ENCODE measurements at regions not wholly inside any gene's neighbourhood (a gene's known extent, or its start where the extent isn't known, plus 50 kb on each side); places are given as distances from the start of the nearest gene placed in this dataset.
"Not testable (repeated sequence)": the region's sequence is repeated elsewhere in the genome, so short reads cannot be mapped to it uniquely, and the experiment has no call there.

DNA sequence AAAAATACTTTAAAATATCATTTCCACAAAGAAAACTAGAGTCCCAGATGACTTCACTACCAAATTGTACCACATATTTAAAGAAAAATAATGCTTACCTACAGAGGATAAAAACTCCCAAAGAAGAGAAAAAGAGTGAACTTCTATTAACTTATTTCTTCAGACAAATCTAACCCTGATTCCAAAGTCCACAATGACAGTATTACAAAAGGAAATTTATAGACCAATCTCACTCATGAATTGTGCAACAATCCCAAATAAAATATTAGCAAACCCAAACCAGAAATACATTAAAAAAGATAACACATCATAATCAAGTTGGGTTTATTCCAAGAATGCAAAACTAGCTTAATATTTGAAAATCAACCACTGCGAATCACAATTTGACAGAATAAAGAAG is 161.4 kb upstream of the GALNT2 start:
- Mint-ChIP-seq H3K4me1 (ENCODE audit: low read depth) (no peaks in the 10 kb centered on the region), H3K4me3 (no peak overlapping the region), H3K27ac (no peak overlapping the region), H3K36me3 (ENCODE audit: low read depth) (no peaks in the 10 kb centered on the region), H3K9me3 (no peaks in the 10 kb centered on the region), H3K27me3 (ENCODE audit: insufficient read depth) (peaks cover 38% of the 10 kb centered on the region)
- intact Hi-C loops (cut with micrococcal nuclease): no loop called here
- no peak for DNase-seq (ENCODE audit: low spot score)

DNA sequence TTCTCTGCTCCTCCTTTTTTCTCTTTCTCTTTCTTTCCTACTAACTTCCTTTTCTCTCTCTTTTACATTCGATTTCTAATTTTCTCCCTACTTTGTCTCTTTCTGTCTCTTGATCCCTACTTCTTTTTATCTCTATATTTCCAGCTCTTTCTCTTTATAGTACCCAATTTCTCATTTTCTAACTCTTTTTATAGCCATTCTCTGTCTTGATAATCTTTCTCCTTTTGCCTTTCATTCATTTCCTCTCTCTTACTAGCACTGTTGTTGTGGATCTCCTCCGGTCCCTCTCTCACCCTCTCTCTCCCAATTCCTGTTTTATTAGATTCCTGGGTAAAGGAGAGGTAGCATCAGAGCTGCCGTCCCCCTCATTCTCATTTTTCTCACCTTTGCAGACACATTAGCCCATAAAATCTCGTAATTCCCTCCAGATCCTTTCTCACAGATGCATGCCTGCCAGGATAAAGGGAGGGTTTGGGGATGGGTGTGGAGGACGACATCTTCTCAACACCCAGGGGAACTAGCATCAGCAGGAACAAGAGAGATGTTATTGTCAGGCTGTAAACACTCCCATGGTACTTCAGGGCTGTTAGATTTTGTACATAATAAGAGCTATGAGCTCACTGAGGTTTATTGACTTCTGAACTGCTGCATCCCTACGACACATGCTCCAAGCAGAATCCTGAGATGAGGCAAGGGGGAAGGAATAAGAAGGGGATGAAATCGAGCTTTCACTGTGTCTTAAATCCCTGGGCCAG is 159.0 kb upstream of the GALNT2 start:
- Mint-ChIP-seq H3K27me3 (ENCODE audit: insufficient read depth) (peaks cover 40% of the 10 kb centered on the region), H3K4me3 (no peak overlapping the region), H3K36me3 (ENCODE audit: low read depth) (no peaks in the 10 kb centered on the region), H3K27ac (no peak overlapping the region), H3K4me1 (ENCODE audit: low read depth) (no peaks in the 10 kb centered on the region), H3K9me3 (no peaks in the 10 kb centered on the region)
- intact Hi-C loops (cut with micrococcal nuclease): no loop called here
- no peak for DNase-seq (ENCODE audit: low spot score)

DNA sequence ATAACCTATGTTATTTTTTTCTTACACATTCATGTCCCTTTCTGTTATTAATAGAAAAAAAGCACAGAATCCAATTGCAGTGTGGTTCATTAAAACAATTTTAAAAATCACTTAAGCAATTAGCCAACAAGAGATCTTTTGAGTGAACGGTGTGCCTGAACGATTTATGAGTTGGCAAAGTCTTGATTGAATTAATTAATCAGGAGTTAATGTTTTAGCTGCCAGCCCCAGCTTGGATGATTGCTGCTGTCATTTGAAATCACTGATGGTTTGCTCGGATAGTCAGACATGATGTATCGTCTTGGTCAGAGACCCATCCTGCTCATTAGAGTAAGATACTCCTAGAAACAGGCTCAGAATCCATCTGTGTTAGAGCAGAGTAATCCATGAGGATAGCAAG is 158.3 kb upstream of the GALNT2 start:
- Mint-ChIP-seq H3K27me3 (ENCODE audit: insufficient read depth) (peaks cover 36% of the 10 kb centered on the region), H3K36me3 (ENCODE audit: low read depth) (no peaks in the 10 kb centered on the region), H3K4me3 (no peak overlapping the region), H3K27ac (no peak overlapping the region), H3K9me3 (no peaks in the 10 kb centered on the region), H3K4me1 (ENCODE audit: low read depth) (no peaks in the 10 kb centered on the region)
- no peak for DNase-seq (ENCODE audit: low spot score)
- intact Hi-C loops (cut with micrococcal nuclease): no loop called here

DNA sequence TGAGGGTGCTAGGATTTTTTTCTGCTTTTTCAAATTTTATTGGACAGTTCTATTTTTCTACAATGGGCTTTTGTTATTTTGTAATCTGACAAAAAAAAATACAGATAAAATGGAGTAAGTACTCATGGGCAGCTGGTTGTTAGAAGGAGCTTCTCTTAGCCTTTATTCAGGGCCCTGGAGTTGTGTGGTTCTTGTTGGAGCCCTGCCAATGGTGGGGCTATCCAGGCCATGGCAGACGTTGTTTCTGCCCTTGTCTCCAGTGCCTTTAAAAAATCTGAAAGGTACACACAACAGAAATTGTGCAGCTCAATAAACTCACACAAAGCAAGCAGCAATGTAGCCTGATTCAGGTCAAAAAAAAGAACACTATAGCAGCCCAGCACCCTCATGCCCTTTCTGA is 153.5 kb upstream of the GALNT2 start:
- no peak overlapping the region for H3K4me3 Mint-ChIP-seq
- H3K27me3 Mint-ChIP-seq (ENCODE audit: insufficient read depth): peaks cover 12% of the 10 kb centered on the region
- H3K9me3 Mint-ChIP-seq: no peaks in the 10 kb centered on the region
- H3K27ac Mint-ChIP-seq: no peak overlapping the region
- H3K4me1 Mint-ChIP-seq (ENCODE audit: low read depth): no peaks in the 10 kb centered on the region
- no peaks in the 10 kb centered on the region for H3K36me3 Mint-ChIP-seq (ENCODE audit: low read depth)
- DNase-seq (ENCODE audit: low spot score): no peak
- intact Hi-C loops (cut with micrococcal nuclease): no loop called here

DNA sequence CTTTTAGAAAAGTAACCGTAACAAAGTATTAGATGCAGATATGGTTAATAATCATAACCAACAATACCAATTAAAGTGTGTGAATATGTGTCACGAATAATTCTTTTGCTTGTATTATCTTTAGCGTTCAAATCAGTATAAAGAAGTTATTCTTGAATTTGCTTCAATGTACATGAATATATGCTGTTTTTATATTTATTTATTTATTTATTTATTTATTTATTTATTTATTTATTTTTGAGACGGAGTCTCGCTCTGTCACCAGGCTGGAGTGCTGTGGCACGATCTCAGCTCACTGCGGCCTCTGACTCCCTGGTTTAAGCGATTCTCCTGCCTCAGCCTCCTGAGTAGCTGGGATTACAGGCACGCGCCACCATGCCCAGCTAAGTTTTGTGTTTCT is 147.6 kb upstream of the GALNT2 start:
- H3K36me3 Mint-ChIP-seq (ENCODE audit: low read depth); H3K4me3 Mint-ChIP-seq; DNase-seq (ENCODE audit: low spot score); H3K4me1 Mint-ChIP-seq (ENCODE audit: low read depth); H3K27ac Mint-ChIP-seq; H3K27me3 Mint-ChIP-seq (ENCODE audit: insufficient read depth); H3K9me3 Mint-ChIP-seq; intact Hi-C loops (cut with micrococcal nuclease): not testable (repeated sequence)

DNA sequence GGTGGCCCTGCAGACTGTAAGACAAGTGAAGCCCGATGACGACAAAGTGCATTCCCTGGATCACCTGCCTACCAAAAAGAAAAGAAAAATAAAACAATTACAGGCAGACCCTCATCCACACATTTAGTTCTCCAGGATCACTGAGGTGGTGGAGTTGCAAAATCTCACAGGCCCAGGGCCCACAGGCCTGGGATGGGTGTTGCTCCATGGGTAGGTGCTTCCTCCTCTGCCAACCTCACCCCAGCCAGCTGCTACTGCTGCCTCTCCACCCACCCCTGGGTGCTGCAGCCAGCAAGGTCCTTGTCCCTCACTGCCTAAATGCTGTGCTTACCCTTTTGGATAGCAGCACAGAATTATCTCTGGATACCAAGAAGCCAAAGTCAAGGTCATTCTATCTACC is 146.4 kb upstream of the GALNT2 start:
- Mint-ChIP-seq H3K27me3 (ENCODE audit: insufficient read depth) (peaks cover 3% of the 10 kb centered on the region), H3K27ac (no peak overlapping the region), H3K36me3 (ENCODE audit: low read depth) (no peaks in the 10 kb centered on the region), H3K4me3 (no peak overlapping the region), H3K4me1 (ENCODE audit: low read depth) (no peaks in the 10 kb centered on the region), H3K9me3 (no peaks in the 10 kb centered on the region)
- intact Hi-C loops (cut with micrococcal nuclease): no loop called here
- no peak for DNase-seq (ENCODE audit: low spot score)

DNA sequence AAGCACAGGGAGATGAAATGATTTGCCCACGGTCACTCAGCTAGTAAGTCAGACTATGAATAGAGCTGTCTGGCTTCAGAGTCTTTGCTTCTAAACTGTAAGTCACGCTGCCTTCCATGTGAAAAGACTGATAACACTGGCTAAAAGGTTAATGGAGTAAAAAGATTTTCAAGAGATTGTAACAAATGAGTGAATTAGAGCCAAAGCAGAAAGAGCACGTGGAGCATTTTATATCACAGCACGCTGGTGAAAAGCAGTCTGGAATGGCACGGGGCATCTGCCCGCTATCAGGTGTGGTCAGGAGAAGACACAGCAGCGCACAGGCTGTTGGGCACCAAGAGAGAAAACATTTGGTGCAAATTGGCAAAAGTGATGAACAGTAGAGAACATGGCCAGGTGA is 144.8 kb upstream of the GALNT2 start:
- H3K36me3 Mint-ChIP-seq (ENCODE audit: low read depth): no peaks in the 10 kb centered on the region
- H3K27me3 Mint-ChIP-seq (ENCODE audit: insufficient read depth): peaks cover 10% of the 10 kb centered on the region
- no peaks in the 10 kb centered on the region for H3K4me1 Mint-ChIP-seq (ENCODE audit: low read depth)
- intact Hi-C loops (cut with micrococcal nuclease): no loop called here
- no peak overlapping the region for H3K4me3 Mint-ChIP-seq
- H3K27ac Mint-ChIP-seq: no peak overlapping the region
- no peak for DNase-seq (ENCODE audit: low spot score)
- no peaks in the 10 kb centered on the region for H3K9me3 Mint-ChIP-seq

DNA sequence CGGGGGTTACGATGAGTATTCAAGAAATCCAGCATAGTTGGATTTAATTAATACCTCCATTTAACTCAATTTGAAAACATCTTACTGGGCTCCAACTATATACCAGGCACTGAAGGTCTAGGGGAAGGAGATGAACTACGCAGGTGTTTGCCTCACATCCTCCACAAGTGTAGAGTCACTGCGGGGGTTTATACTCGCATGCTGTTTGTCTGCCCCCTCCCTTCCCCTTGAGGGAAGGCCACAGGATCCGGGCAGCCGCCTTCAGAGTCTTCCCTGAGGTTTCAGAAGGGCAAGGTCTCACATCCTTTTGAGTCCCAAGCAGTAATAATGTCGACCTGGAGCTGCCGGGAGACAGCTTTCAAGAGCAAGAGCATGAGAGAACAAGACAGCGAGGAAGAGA is 142.4 kb upstream of the GALNT2 start:
- H3K4me3 Mint-ChIP-seq: no peak overlapping the region

DNA sequence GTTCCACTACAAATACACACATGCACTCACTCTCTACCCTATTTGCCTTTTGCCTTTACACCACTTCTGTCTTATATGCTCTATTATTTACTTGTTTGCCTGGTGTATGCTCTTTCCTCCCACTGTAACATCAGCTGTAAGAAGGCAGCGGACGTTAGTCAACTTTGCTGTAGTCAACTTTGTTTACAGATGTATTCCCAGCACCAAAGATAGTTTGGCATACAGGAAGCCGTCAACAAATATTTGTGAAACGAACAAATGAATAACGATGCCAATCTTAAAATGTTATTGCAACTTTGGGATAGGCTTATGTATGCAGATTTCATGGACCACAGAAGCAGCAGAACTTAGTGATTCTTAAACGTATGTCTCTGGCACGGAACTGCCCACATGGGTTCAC is 138.3 kb upstream of the GALNT2 start:
- Mint-ChIP-seq H3K4me3 (no peak overlapping the region), H3K4me1 (ENCODE audit: low read depth) (no peaks in the 10 kb centered on the region), H3K27ac (no peak overlapping the region), H3K36me3 (ENCODE audit: low read depth) (no peaks in the 10 kb centered on the region), H3K9me3 (no peaks in the 10 kb centered on the region), H3K27me3 (ENCODE audit: insufficient read depth) (peaks cover 13% of the 10 kb centered on the region)
- DNase-seq (ENCODE audit: low spot score): no peak
- intact Hi-C loops (cut with micrococcal nuclease): no loop called here

More for the DNA sequence above, 142.4 kb upstream of the GALNT2 start:
- no peak for DNase-seq (ENCODE audit: low spot score)
- Mint-ChIP-seq H3K4me1 (ENCODE audit: low read depth) (no peaks in the 10 kb centered on the region), H3K27ac (no peak overlapping the region), H3K27me3 (ENCODE audit: insufficient read depth) (peaks cover 10% of the 10 kb centered on the region), H3K36me3 (ENCODE audit: low read depth) (no peaks in the 10 kb centered on the region), H3K9me3 (no peaks in the 10 kb centered on the region)
- intact Hi-C loops (cut with micrococcal nuclease): no loop called here

DNA sequence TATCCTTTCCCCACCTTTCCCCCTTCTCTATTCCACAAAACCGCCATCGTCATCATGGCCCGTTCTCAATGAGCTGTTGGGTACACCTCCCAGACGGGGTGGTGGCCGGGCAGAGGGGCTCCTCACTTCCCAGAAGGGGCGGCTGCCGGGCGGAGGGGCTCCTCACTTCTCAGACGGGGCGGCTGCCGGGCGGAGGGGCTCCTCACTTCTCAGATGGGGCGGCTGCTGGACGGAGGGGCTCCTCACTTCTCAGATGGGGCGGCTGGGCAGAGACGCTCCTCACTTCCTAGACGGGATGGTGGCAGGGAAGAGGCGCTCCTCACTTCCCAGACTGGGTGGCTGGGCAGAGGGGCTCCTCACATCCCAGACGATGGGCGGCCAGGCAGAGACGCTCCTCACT is 135.3 kb upstream of the GALNT2 start:
- H3K4me1 Mint-ChIP-seq (ENCODE audit: low read depth); DNase-seq (ENCODE audit: low spot score); intact Hi-C loops (cut with micrococcal nuclease); H3K27ac Mint-ChIP-seq; H3K9me3 Mint-ChIP-seq; H3K36me3 Mint-ChIP-seq (ENCODE audit: low read depth); H3K4me3 Mint-ChIP-seq: not testable (repeated sequence)
- H3K27me3 Mint-ChIP-seq (ENCODE audit: insufficient read depth): peaks cover 11% of the 10 kb centered on the region

DNA sequence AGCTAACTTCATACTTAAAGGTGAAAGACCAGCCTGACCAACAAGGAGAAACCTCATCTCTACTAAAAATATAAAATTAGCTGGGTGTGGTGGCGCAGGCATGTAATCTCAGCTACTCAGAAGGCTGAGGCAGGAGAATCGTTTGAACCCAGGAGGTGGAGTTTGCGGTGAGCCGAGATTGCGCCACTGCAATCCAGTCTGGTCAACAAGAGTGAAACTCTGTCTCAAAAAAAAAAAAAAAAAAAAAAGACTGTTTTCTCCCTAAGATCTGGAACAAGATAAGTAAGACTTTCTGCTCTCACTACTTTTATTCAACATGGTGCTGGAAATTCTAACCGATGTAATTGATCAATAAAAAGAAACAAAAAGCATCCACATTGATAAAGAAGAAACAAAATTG is 131.9 kb upstream of the GALNT2 start:
- peaks cover 17% of the 10 kb centered on the region for H3K27me3 Mint-ChIP-seq (ENCODE audit: insufficient read depth)
- H3K27ac Mint-ChIP-seq; H3K9me3 Mint-ChIP-seq; H3K4me1 Mint-ChIP-seq (ENCODE audit: low read depth); H3K4me3 Mint-ChIP-seq; DNase-seq (ENCODE audit: low spot score); H3K36me3 Mint-ChIP-seq (ENCODE audit: low read depth); intact Hi-C loops (cut with micrococcal nuclease): not testable (repeated sequence)

DNA sequence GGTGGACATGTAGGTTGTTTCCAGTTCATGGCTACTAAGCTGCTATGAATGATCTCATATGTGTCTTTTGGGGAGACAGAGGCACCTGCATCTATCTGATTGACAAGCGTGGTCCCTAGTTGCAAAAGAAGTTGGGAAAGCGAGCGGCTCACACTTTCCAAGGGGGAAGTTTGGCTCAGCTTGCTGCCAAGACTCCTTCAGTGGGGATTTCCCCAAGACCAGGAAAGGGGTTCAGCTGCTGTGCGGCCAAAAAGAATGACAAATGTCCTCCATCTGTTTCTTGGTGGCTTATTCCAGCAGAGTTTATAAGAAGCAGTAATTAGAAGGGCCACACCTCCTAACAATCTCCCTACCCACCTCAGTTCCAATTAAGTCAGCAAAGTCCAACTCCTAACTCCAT is 128.5 kb upstream of the GALNT2 start:
- intact Hi-C loops (cut with micrococcal nuclease): no loop called here

DNA sequence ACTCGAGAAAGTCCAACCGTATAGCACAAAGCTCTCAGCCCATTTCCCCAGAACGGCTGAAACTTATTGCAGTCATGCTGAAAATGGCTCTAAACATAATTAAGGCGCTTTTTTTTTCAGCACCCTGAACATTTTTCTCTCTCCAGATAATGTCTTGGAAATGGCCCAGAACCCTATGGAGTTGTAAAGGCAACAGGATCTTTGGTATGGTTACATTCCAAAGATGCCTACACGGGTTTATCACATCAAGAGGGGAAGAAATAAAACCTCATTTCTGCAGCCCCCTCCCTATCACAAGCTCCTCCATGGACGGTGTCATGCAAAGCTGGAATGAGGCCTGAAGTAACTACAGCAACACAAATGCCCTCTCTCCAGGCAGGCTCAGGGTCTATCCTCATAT is 126.4 kb upstream of the GALNT2 start:
- Mint-ChIP-seq H3K36me3 (ENCODE audit: low read depth) (no peaks in the 10 kb centered on the region), H3K4me1 (ENCODE audit: low read depth) (no peaks in the 10 kb centered on the region), H3K27ac (no peak overlapping the region), H3K9me3 (no peaks in the 10 kb centered on the region), H3K4me3 (no peak overlapping the region), H3K27me3 (ENCODE audit: insufficient read depth) (peaks cover 8% of the 10 kb centered on the region)
- intact Hi-C loops (cut with micrococcal nuclease): no loop called here
- DNase-seq (ENCODE audit: low spot score): no peak

More for the DNA sequence above, 128.5 kb upstream of the GALNT2 start:
- H3K9me3 Mint-ChIP-seq: no peaks in the 10 kb centered on the region
- H3K27me3 Mint-ChIP-seq (ENCODE audit: insufficient read depth): peaks cover 16% of the 10 kb centered on the region
- DNase-seq (ENCODE audit: low spot score): no peak
- H3K36me3 Mint-ChIP-seq (ENCODE audit: low read depth): no peaks in the 10 kb centered on the region
- no peak overlapping the region for H3K4me3 Mint-ChIP-seq
- no peaks in the 10 kb centered on the region for H3K4me1 Mint-ChIP-seq (ENCODE audit: low read depth)
- H3K27ac Mint-ChIP-seq: no peak overlapping the region

DNA sequence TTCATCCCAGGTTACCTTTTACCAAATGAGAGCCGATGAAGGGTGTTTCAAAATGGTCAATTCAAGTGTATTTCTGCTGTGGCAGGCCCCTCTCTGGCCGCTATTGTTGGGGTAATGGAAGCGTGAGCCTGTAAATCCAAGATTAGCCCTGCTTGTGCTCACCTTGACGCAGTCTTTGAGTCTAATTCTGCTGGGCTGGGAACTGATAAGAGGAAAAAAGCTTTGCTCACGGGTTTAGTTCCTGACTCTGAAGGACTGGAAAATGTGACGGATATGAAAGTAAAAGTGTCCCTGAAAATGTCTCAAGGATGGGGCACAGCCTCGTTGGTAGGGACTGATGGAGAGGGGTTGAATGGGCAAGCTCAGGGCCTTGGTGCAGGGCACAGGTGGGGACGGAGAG is 125.9 kb upstream of the GALNT2 start:
- DNase-seq (ENCODE audit: low spot score): no peak
- H3K4me3 Mint-ChIP-seq: no peak overlapping the region
- H3K9me3 Mint-ChIP-seq: no peaks in the 10 kb centered on the region
- H3K27me3 Mint-ChIP-seq (ENCODE audit: insufficient read depth): peaks cover 8% of the 10 kb centered on the region
- no peaks in the 10 kb centered on the region for H3K36me3 Mint-ChIP-seq (ENCODE audit: low read depth)
- no peaks in the 10 kb centered on the region for H3K4me1 Mint-ChIP-seq (ENCODE audit: low read depth)
- intact Hi-C loops (cut with micrococcal nuclease): no loop called here
- no peak overlapping the region for H3K27ac Mint-ChIP-seq
